K562 (cell line): ENCODE measurements at regions not wholly inside any gene's neighbourhood (a gene's known extent, or its start where the extent isn't known, plus 50 kb on each side); places are given as distances from the start of the nearest gene placed in this dataset.

Source experiments
- EZH2 ChIP-seq: IDR thresholded peaks from 2 replicates; pipeline ENCODE4 v1.6.1; 2012; ENCODE audit warnings: low read depth, mild to moderate bottlenecking, inconsistent platforms, low read length, borderline replicate concordance
- FOXK2 ChIP-seq, 2 experiments: fragments of 450-650 bp; IDR thresholded peaks in 1 of 2; conservative IDR thresholded peaks in 1 of 2; 2 replicates each; pipeline ENCODE4 v1.6.1; 2016; ENCODE audit warnings: low read depth in 2 of 2, mild to moderate bottlenecking in 1 of 2
- GATAD2B ChIP-seq: fragments of 450-650 bp; IDR thresholded peaks from 2 replicates; pipeline ENCODE4 v1.6.1; 2017; ENCODE audit warnings: mild to moderate bottlenecking, borderline replicate concordance
- HNRNPLL ChIP-seq: fragments of 200-400 bp; formaldehyde crosslinking; IDR thresholded peaks from 2 replicates; pipeline ENCODE4 v1.6.1; 2017; ENCODE audit warnings: low read length, low read depth, mild to moderate bottlenecking; ENCODE audit not compliant: poor library complexity, severe bottlenecking
- ILK ChIP-seq: fragments of 450-650 bp; IDR thresholded peaks from 2 replicates; pipeline ENCODE4 v1.6.1; 2016; ENCODE audit warnings: missing genetic modification characterization, low read depth, mild to moderate bottlenecking, missing compliant biosample characterization, moderate library complexity, borderline replicate concordance
- KLF16 ChIP-seq: IDR thresholded peaks from 2 replicates; pipeline ENCODE4 v1.6.1; 2016; ENCODE audit warnings: antibody characterized with exemption
- MCM2 ChIP-seq: fragments of 450-650 bp; IDR thresholded peaks from 2 replicates; pipeline ENCODE4 v1.6.1; 2017; ENCODE audit warnings: low read depth, mild to moderate bottlenecking
- POLR2A ChIP-seq: fragments of 450-650 bp; conservative IDR thresholded peaks from 2 replicates; pipeline ENCODE4 v1.6.1; 2016
- RNF2 ChIP-seq: sonication (generic); IDR thresholded peaks from 2 replicates; pipeline ENCODE4 v1.6.1; 2016
- SIN3A ChIP-seq, 2 experiments: fragments of 150-350 bp in 1 of 2; IDR thresholded peaks; 2 replicates each; pipeline ENCODE4 v1.6.1; 2011 to 2016; ENCODE audit warnings: borderline replicate concordance in 2 of 2, low read depth in 2 of 2, low read length in 2 of 2, mild to moderate bottlenecking in 2 of 2, moderate library complexity in 2 of 2; ENCODE audit not compliant: control insufficient read depth in 1 of 2
- USF2 ChIP-seq: sonication (generic); formaldehyde crosslinking; IDR thresholded peaks from 2 replicates; pipeline ENCODE4 v1.5.0; 2020; ENCODE audit warnings: missing genetic modification reagents
- VEZF1 ChIP-seq: fragments of 200-800 bp; sonication (Bioruptor generic); IDR thresholded peaks from 2 replicates; pipeline ENCODE4 v1.6.1; 2017; ENCODE audit warnings: missing genetic modification characterization, missing compliant biosample characterization
- ZBTB11 ChIP-seq, 3 experiments: fragments of 200-800 bp in 1 of 3; fragments of 250-450 bp in 1 of 3; fragments of 450-650 bp in 1 of 3; sonication (Bioruptor Pico) in 1 of 3; sonication (Bioruptor generic) in 1 of 3; formaldehyde crosslinking in 1 of 3; IDR thresholded peaks; 2 replicates each; pipeline versions ENCODE4 v1.6.1 to v1.8.0; 2016 to 2022; ENCODE audit warnings: mild to moderate bottlenecking in 2 of 3, missing genetic modification characterization in 2 of 3, missing compliant biosample characterization in 1 of 3, moderate library complexity in 1 of 3
- ZNF274 ChIP-seq: IDR thresholded peaks from 2 replicates; pipeline ENCODE4 v1.6.1; 2011; ENCODE audit warnings: low read depth, mild to moderate bottlenecking, low read length, moderate library complexity, borderline replicate concordance

GRCh38 chr1:79652426-79652825 is 645.9 kb upstream of the ADGRL4 start:
- no peak for TF ChIP-seq SIN3A (IDR thresholded peaks at IDR 0.05; ENCODE audit: borderline replicate concordance in 2 of 2, control insufficient read depth in 1 of 2, low read depth in 2 of 2, low read length in 2 of 2)
- TF ChIP-seq GATAD2B: no peak
- no peak for TF ChIP-seq HNRNPLL
- TF ChIP-seq EZH2: no peak
- TF ChIP-seq POLR2A: no peak
- no peak for TF ChIP-seq ZBTB11 (CRISPR knock-in tag; IDR thresholded peaks at IDR 0.05)
- no peak for TF ChIP-seq ILK
- TF ChIP-seq FOXK2 (conservative IDR thresholded peaks at IDR 0.05 in 1 of 2, IDR thresholded peaks at IDR 0.05 in 1 of 2; ENCODE audit: low read depth in 2 of 2): no peak
- no peak for TF ChIP-seq USF2 (CRISPR knock-in tag)
- no peak for TF ChIP-seq VEZF1 (CRISPR knock-in tag)
- TF ChIP-seq ZNF274: no peak
- TF ChIP-seq RNF2: no peak
- no peak for TF ChIP-seq KLF16
- no peak for TF ChIP-seq MCM2
